GM12874 (cell line): ENCODE measurements at regions not wholly inside any gene's neighbourhood (a gene's known extent, or its start where the extent isn't known, plus 50 kb on each side); places are given as distances from the start of the nearest gene placed in this dataset.

Experiments used
- TF ChIP-seq, protein P1 (sequence below): IDR thresholded peaks from 2 replicates; pipeline ENCODE4 v1.5.1; 2011; ENCODE audit warnings: low read depth, mild to moderate bottlenecking, control low read depth, low read length, moderate library complexity; ENCODE audit not compliant: insufficient read depth

- TF ChIP-seq, protein P1, sequence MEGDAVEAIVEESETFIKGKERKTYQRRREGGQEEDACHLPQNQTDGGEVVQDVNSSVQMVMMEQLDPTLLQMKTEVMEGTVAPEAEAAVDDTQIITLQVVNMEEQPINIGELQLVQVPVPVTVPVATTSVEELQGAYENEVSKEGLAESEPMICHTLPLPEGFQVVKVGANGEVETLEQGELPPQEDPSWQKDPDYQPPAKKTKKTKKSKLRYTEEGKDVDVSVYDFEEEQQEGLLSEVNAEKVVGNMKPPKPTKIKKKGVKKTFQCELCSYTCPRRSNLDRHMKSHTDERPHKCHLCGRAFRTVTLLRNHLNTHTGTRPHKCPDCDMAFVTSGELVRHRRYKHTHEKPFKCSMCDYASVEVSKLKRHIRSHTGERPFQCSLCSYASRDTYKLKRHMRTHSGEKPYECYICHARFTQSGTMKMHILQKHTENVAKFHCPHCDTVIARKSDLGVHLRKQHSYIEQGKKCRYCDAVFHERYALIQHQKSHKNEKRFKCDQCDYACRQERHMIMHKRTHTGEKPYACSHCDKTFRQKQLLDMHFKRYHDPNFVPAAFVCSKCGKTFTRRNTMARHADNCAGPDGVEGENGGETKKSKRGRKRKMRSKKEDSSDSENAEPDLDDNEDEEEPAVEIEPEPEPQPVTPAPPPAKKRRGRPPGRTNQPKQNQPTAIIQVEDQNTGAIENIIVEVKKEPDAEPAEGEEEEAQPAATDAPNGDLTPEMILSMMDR, result no peak
These were observed 369.4 kb downstream of the BMP2 start for GRCh38 chr20:7136886-7137285.

DNA sequence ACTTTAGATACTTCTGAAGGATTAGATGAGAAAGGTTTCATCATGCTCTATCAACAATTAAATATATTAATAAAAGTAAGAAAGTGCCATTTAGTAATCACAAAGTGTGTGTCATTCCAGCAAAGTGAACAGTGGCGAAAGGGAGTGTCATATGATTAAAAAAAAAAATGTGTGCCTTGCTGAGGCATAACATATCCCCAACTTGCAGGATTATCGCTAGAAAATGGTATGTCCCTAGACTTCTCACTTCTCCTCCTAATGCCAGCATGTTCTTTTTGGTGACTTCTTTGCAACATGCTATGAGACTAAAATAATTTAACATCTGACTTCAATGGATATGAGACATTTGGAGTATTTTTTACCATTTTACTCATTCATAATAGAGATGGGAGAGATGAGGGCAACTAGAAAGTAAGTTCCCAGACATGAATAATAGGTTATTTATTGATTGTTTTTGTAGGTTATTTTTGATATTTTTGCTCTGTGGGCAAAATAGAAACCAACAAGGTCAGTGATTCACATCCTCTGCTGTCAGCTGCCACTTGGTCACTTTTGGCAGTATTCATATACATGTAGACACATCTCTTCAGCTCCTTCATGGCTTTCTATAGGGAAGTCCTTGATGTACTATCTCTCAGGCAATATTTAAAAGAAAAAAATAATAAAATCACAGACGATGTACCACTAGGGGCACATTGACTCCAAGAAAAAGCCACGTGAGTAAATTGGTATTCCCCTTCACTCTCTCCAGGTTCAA lies 370.1 kb downstream of the BMP2 start:
- TF ChIP-seq, protein P1, result no peak

GRCh38 chr20:7144464-7144863 lies 377.0 kb downstream of the BMP2 start:
- TF ChIP-seq, protein P1, result no peak

DNA sequence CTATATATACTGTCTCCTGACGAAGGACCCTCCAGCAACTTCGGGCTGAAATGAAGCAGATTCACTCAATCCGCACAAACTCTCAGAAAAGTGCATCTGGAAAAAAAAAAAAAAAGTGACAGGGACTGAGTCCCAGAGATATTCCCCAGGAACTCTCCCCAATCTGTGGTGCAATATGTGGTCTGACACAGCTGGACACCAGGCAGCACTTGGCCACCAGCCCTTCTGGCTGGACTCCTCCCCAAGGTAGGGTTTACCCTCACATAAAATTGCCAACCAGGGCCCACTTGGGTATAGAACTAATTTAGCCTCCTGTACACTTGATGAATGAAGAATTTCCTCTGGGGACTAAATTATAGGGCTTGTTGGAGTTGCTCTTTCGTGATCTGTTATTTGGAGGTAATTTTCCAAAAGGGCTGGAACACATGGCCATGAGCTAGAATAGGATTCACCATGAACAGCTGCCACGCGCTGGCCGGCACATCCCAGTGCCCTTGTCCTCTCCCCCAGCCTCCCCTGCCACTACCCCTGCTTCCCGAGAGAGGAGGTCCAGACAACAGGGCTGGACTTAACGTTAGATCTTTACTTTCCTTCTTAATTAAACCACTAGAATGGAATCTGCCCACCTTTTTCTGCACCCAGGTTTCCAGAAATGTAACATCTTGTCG lies 379.2 kb downstream of the BMP2 start:
- TF ChIP-seq, protein P1, result no peak

- TF ChIP-seq, protein P1, result no peak
These were observed 379.7 kb downstream of the BMP2 start for GRCh38 chr20:7147220-7147601.

- TF ChIP-seq, protein P1, result no peak
These were observed 384.4 kb downstream of the BMP2 start for GRCh38 chr20:7151676-7152470.

GRCh38 chr20:7155282-7155681 lies 387.8 kb downstream of the BMP2 start:
- TF ChIP-seq, protein P1, result no peak
